Right atrium auricular region (tissue), 2 donors: ENCODE measurements at regions not wholly inside any gene's neighbourhood (a gene's known extent, or its start where the extent isn't known, plus 50 kb on each side); places are given as distances from the start of the nearest gene placed in this dataset.

ENCODE experiments used
- DNase-seq: peaks from one replicate; pipeline ENCODE4 v3.0.0-alpha.2; 2019; ENCODE audit warnings: low spot score
- H3K27ac ChIP-seq, 2 donors: fragments of 200-600 bp; sonication (generic); 1 replicate in 1 of 2; 2 replicates in 1 of 2; pipeline ENCODE4 v1.5.1; 2016 to 2019
- H3K27me3 ChIP-seq, 2 donors: fragments of 200-600 bp; sonication (generic); one replicate each; pipeline versions ENCODE4 v1.5.1 to v1.6.0; 2017 to 2019
- H3K36me3 ChIP-seq: fragments of 200-600 bp; sonication (generic); one replicate; pipeline ENCODE4 v1.5.1; 2016
- H3K4me1 ChIP-seq, 2 donors: fragments of 200-600 bp; sonication (generic); one replicate each; pipeline versions ENCODE4 v1.5.1 to v1.6.0; 2017 to 2019
- H3K4me3 ChIP-seq, 2 donors: fragments of 200-600 bp; sonication (generic); 1 replicate in 1 of 2; 2 replicates in 1 of 2; pipeline ENCODE4 v1.5.1; 2017 to 2019; ENCODE audit warnings: mild to moderate bottlenecking in 1 of 2, moderate library complexity in 1 of 2
- H3K9me3 ChIP-seq, 2 donors: fragments of 200-600 bp; sonication (generic); one replicate each; pipeline ENCODE4 v1.5.1; 2019
- CTCF ChIP-seq, 2 donors: fragments of 200-600 bp; sonication (generic); IDR thresholded peaks; one replicate each; pipeline ENCODE4 v1.5.1; 2019; ENCODE audit warnings: antibody characterized with exemption in 2 of 2

- Histone ChIP-seq H3K27ac (no peak overlapping the region), H3K4me1 (no peaks in the 10 kb centered on the region), H3K9me3 (no peaks in the 10 kb centered on the region), H3K36me3 (no peaks in the 10 kb centered on the region), H3K27me3 (no peaks in the 10 kb centered on the region), H3K4me3 (no peak overlapping the region)
- TF ChIP-seq CTCF (IDR thresholded peaks at IDR 0.05): no peak
- no peak for DNase-seq
Measured at GRCh38 chr1:192958871-192959270, 100.3 kb downstream of the UCHL5 start.

GRCh38 chr1:192959657-192960186, 99.4 kb downstream of the UCHL5 start:
- Histone ChIP-seq H3K4me3 (no peak overlapping the region), H3K4me1 (no peaks in the 10 kb centered on the region), H3K27me3 (no peaks in the 10 kb centered on the region), H3K36me3 (no peaks in the 10 kb centered on the region), H3K27ac (no peak overlapping the region), H3K9me3 (no peaks in the 10 kb centered on the region)
- no peak for DNase-seq
- TF ChIP-seq CTCF (IDR thresholded peaks at IDR 0.05): no peak
